IMR-90 (cell line): ENCODE measurements at regions not wholly inside any gene's neighbourhood (a gene's known extent, or its start where the extent isn't known, plus 50 kb on each side); places are given as distances from the start of the nearest gene placed in this dataset.

Source experiments
- ATAC-seq: fragments of 200-7000 bp; cut with Tn5 transposase; 2 replicates; pipeline ENCODE4 v1.9.1; 2020; ENCODE audit warnings: low read depth, mild to moderate bottlenecking, moderate library complexity
- BruUV-seq: library from RNA; stranded (reverse); fragments of 400-500 nt; replicated peaks from 2 replicates; lab custom pipeline; 2021; lab: Mats Ljungman, UMichigan
- CTCF ChIA-PET: fragments of 300-600 bp; formaldehyde crosslinking; extraction: SDS; loops from one replicate; lab custom pipeline; 2021; ENCODE audit warnings: antibody characterized with exemption; lab: Yijun Ruan, JAX
- POLR2A ChIA-PET: fragments of 300-600 bp; sonication (Branson Sonifier 250); formaldehyde crosslinking; loops from one replicate; lab custom pipeline; 2022; ENCODE audit warnings: antibody characterized with exemption; ENCODE audit not compliant: unreplicated experiment; lab: Charles Lee
- DNase-seq: peaks from one replicate; pipeline ENCODE4 v3.0.0; 2013
- H2AFZ ChIP-seq: replicated peaks from 2 replicates; pipeline ENCODE3; 2013; ENCODE audit warnings: low read length, mild to moderate bottlenecking; ENCODE audit not compliant: poor library complexity
- H2AK5ac ChIP-seq: 2 replicates; pipeline ENCODE4 v1.6.1; 2013; ENCODE audit warnings: low read depth, low read length, inconsistent platforms
- H2AK9ac ChIP-seq: replicated peaks from 2 replicates; pipeline ENCODE3; 2013; ENCODE audit warnings: mild to moderate bottlenecking, low read depth, low read length, moderate library complexity; ENCODE audit not compliant: poor library complexity
- H2BK120ac ChIP-seq: 2 replicates; pipeline ENCODE4 v1.6.1; 2013; ENCODE audit warnings: low read depth, low read length, inconsistent platforms
- H2BK15ac ChIP-seq: 3 replicates; pipeline ENCODE4 v1.6.1; 2013; ENCODE audit warnings: low read depth, low read length, inconsistent platforms
- H2BK20ac ChIP-seq: 2 replicates; pipeline ENCODE4 v1.6.1; 2013; ENCODE audit warnings: low read depth, mild to moderate bottlenecking, inconsistent platforms, low read length, moderate library complexity
- H2BK5ac ChIP-seq: 2 replicates; pipeline ENCODE4 v1.6.1; 2013; ENCODE audit warnings: mild to moderate bottlenecking, low read depth, low read length, inconsistent platforms; ENCODE audit not compliant: poor library complexity, severe bottlenecking
- H3K14ac ChIP-seq: replicated peaks from 2 replicates; pipeline ENCODE4 v1.6.1; 2013; ENCODE audit warnings: low read depth, low read length, inconsistent platforms
- H3K18ac ChIP-seq: 2 replicates; pipeline ENCODE4 v1.6.1; 2013; ENCODE audit warnings: low read depth, low read length, control low read depth
- H3K23ac ChIP-seq: 2 replicates; pipeline ENCODE4 v1.6.1; 2013; ENCODE audit warnings: low read depth, low read length, inconsistent platforms
- H3K27ac ChIP-seq: 2 replicates; pipeline ENCODE4 v1.5.1; 2013; ENCODE audit warnings: mild to moderate bottlenecking, control low read depth, low read length; ENCODE audit not compliant: insufficient read depth
- H3K27me3 ChIP-seq: 2 replicates; pipeline ENCODE4 v1.6.1; 2013; ENCODE audit warnings: low read length; ENCODE audit not compliant: control insufficient read depth, insufficient read depth
- H3K36me3 ChIP-seq: 2 replicates; pipeline ENCODE4 v1.6.1; 2013; ENCODE audit warnings: low read length, mixed read lengths; ENCODE audit not compliant: control insufficient read depth, insufficient read depth
- H3K4ac ChIP-seq: 2 replicates; pipeline ENCODE4 v1.6.1; 2013; ENCODE audit warnings: low read depth, low read length, inconsistent platforms
- H3K4me1 ChIP-seq: 2 replicates; pipeline ENCODE4 v1.6.1; 2013; ENCODE audit warnings: low read length, mixed read lengths; ENCODE audit not compliant: control insufficient read depth, insufficient read depth
- H3K4me2 ChIP-seq: 2 replicates; pipeline ENCODE4 v1.6.1; 2013; ENCODE audit warnings: low read depth, mild to moderate bottlenecking, control low read depth, low read length, moderate library complexity
- H3K4me3 ChIP-seq: 2 replicates; pipeline ENCODE4 v1.5.1; 2013; ENCODE audit warnings: low read depth, mild to moderate bottlenecking, control low read depth, low read length, moderate library complexity; ENCODE audit not compliant: insufficient read depth
- H3K56ac ChIP-seq: 2 replicates; pipeline ENCODE4 v1.6.1; 2013; ENCODE audit warnings: low read length, inconsistent platforms; ENCODE audit not compliant: insufficient read depth; ENCODE audit errors: extremely low read depth
- H3K79me1 ChIP-seq, 2 experiments: 2 replicates each; pipeline ENCODE4 v1.6.1; 2013; ENCODE audit warnings: low read length in 2 of 2, inconsistent platforms in 1 of 2, low read depth in 1 of 2
- H3K9ac ChIP-seq: 2 replicates; pipeline ENCODE4 v1.6.1; 2013; ENCODE audit warnings: low read depth, low read length, control low read depth
- H3K9me1 ChIP-seq: 2 replicates; pipeline ENCODE4 v1.6.1; 2013; ENCODE audit warnings: low read length, inconsistent platforms; ENCODE audit not compliant: insufficient read depth
- H3K9me3 ChIP-seq: 2 replicates; pipeline ENCODE4 v1.6.1; 2013; ENCODE audit warnings: low read length; ENCODE audit not compliant: control insufficient read depth, insufficient read depth
- H4K20me1 ChIP-seq: 2 replicates; pipeline ENCODE4 v1.6.1; 2013; ENCODE audit warnings: low read length, inconsistent platforms; ENCODE audit not compliant: insufficient read depth
- H4K5ac ChIP-seq: 2 replicates; pipeline ENCODE4 v1.6.1; 2013; ENCODE audit warnings: mild to moderate bottlenecking, low read depth, low read length, control low read depth
- H4K8ac ChIP-seq, 2 experiments: 2 replicates each; pipeline ENCODE4 v1.6.1; 2013; ENCODE audit warnings: low read depth in 2 of 2, low read length in 2 of 2, control low read depth in 1 of 2, inconsistent platforms in 1 of 2
- H4K91ac ChIP-seq: 2 replicates; pipeline ENCODE4 v1.6.1; 2013; ENCODE audit warnings: low read depth, low read length, inconsistent platforms; ENCODE audit not compliant: insufficient read depth
- CEBPB ChIP-seq: IDR thresholded peaks from 2 replicates; pipeline ENCODE4 v1.6.1; 2012; ENCODE audit warnings: low read depth, low read length, improper control_type of control experiment
- WGBS, 2 experiments: methylation state at CpG; one replicate each; pipeline versions ENCODE4 v1.1.5 to v1.1.7; 2013; ENCODE audit warnings: missing lambda C conversion rate in 2 of 2; ENCODE audit not compliant: insufficient read length in 1 of 2; ENCODE audit errors: extremely low coverage in 2 of 2; 5-methylcytosine and 5-hydroxymethylcytosine counted together
- dilution Hi-C: fragments of 300-500 bp; cut with HindIII; formaldehyde crosslinking; loops from one replicate; pipeline ENCODE4 v1.14.3; 2018; ENCODE audit warnings: low sequenced_read_pairs; ENCODE audit not compliant: unreplicated experiment
- in situ Hi-C: fragments of 300-500 bp; cut with MboI; formaldehyde crosslinking; loops from 3 replicates; pipeline ENCODE4 v1.14.3; 2019; ENCODE audit warnings: low sequenced_read_pairs, inconsistent platforms, mixed read lengths
- intact Hi-C: fragments of 100-400 bp; cut with micrococcal nuclease; formaldehyde crosslinking; loops from 2 replicates; pipeline ENCODE4 v1.10.0; 2022

DNA sequence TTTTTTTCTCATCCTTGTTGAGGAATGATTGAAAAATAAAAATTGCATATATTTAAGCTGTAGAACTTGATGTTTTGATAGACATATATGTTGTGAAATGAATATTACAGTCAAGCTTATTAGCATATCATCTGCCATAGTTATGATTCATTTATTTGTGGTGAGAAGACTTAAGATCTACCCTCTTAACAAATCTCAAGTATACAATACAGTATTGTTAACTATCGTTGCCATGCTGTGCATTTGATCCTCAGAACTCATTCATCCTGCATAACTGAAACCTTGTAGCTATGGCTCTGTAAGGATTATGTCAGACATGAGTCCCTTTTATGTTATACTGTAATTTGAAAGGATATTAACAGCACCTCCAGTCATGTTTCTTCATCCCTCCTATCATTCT lies 2045.3 kb downstream of the ARAP2 start:
- Histone ChIP-seq H2BK20ac (no peak overlapping the region), H2AK9ac (no peak overlapping the region), H3K56ac (no peak overlapping the region), H3K4me1 (peaks cover 2% of the 10 kb centered on the region; the same call in 1 of the 2 replicates), H2BK15ac (no peak overlapping the region), H3K9me3 (no peaks in the 10 kb centered on the region), H3K9me1 (peaks cover 3% of the 10 kb centered on the region; the same call in 1 of the 2 replicates), H2AFZ (no peak overlapping the region), H4K5ac (no peak overlapping the region), H3K79me1 (no peaks in the 10 kb centered on the region), H3K23ac (no peak overlapping the region), H2BK120ac (no peak overlapping the region), H4K91ac (no peak overlapping the region), H3K9ac (no peak overlapping the region), H3K18ac (no peak overlapping the region), H3K36me3 (no peaks in the 10 kb centered on the region), H3K27me3 (no peaks in the 10 kb centered on the region), H2AK5ac (no peak overlapping the region), H4K20me1 (no peaks in the 10 kb centered on the region), H2BK5ac (no peak overlapping the region), H3K4me2 (no peak overlapping the region), H3K4me3 (no peak overlapping the region), H3K14ac (no peak overlapping the region), H3K4ac (no peak overlapping the region), H3K27ac (no peak overlapping the region), H4K8ac (no peak overlapping the region)
- DNase-seq: no peak
- no peak for TF ChIP-seq CEBPB
- no peak for ATAC-seq
- no TSS peak for BruUV-seq
- in situ Hi-C loops (no loop called here), dilution Hi-C loops (no loop called here), intact Hi-C loops (no loop called here)
- ChIA-PET CTCF (interaction anchor here (0.6 kb wide), 1 partner anchor 38 kb away, joined by 7 read pairs; no protein-coding TSS in a partner anchor), POLR2A (interaction anchor here (0.6 kb wide), 1 partner anchor 17 kb away, joined by 3 read pairs; no protein-coding TSS in a partner anchor)
- no CpG with 5 or more reads among the region's 1 CpG for WGBS, 2 experiments
